Amniotic stem cell (primary cell): ENCODE measurements at regions not wholly inside any gene's neighbourhood (a gene's known extent, or its start where the extent isn't known, plus 50 kb on each side); places are given as distances from the start of the nearest gene placed in this dataset.
"Not testable (repeated sequence)": the region's sequence is repeated elsewhere in the genome, so short reads cannot be mapped to it uniquely, and the experiment has no call there.

ENCODE experiments used
- DNase-seq: peaks from one replicate; lab custom pipeline; 2025; lab: John Stamatoyannopoulos, UW

GRCh38 chr11:134978388-134979088 is 566.5 kb upstream of the B3GAT1 start:
- DNase-seq: no peak

GRCh38 chr11:134976551-134976950 is 564.5 kb upstream of the B3GAT1 start:
- no peak for DNase-seq

- DNase-seq: no peak
Measured at GRCh38 chr11:134975866-134976376, 563.9 kb upstream of the B3GAT1 start.

GRCh38 chr11:134973801-134974200 is 561.8 kb upstream of the B3GAT1 start:
- no peak for DNase-seq

- DNase-seq: no peak
Measured at GRCh38 chr11:134971381-134971780, 559.3 kb upstream of the B3GAT1 start.

- DNase-seq: no peak
Measured at GRCh38 chr11:134967746-134968145, 555.7 kb upstream of the B3GAT1 start.

GRCh38 chr11:134961386-134961785 is 549.3 kb upstream of the B3GAT1 start:
- not testable (repeated sequence) for DNase-seq

- DNase-seq: no peak
Measured at GRCh38 chr11:134958870-134959269, 546.8 kb upstream of the B3GAT1 start.

- DNase-seq: no peak
Measured at GRCh38 chr11:134958336-134958640, 546.2 kb upstream of the B3GAT1 start.

GRCh38 chr11:134957540-134958335 is 545.7 kb upstream of the B3GAT1 start:
- DNase-seq: no peak

- DNase-seq: no peak
Measured at GRCh38 chr11:134956450-134957210, 544.6 kb upstream of the B3GAT1 start.

- DNase-seq: not testable (repeated sequence)
Measured at GRCh38 chr11:134955970-134956369, 543.9 kb upstream of the B3GAT1 start.

GRCh38 chr11:134955281-134955680 is 543.2 kb upstream of the B3GAT1 start:
- no peak for DNase-seq

- DNase-seq: not testable (repeated sequence)
Measured at GRCh38 chr11:134954456-134954855, 542.4 kb upstream of the B3GAT1 start.

GRCh38 chr11:134953417-134953970 is 541.5 kb upstream of the B3GAT1 start:
- not testable (repeated sequence) for DNase-seq

- DNase-seq: peak; percentile 49
Measured at GRCh38 chr11:134951305-134951700, 539.3 kb upstream of the B3GAT1 start.

GRCh38 chr11:134950692-134951304 is 538.8 kb upstream of the B3GAT1 start:
- no peak for DNase-seq

GRCh38 chr11:134949121-134950090 is 537.4 kb upstream of the B3GAT1 start:
- DNase-seq: peak; percentile 53

GRCh38 chr11:134947556-134947955 is 535.5 kb upstream of the B3GAT1 start:
- no peak for DNase-seq

- no peak for DNase-seq
Measured at GRCh38 chr11:134945993-134946392, 534.0 kb upstream of the B3GAT1 start.

- no peak for DNase-seq
Measured at GRCh38 chr11:134944986-134945385, 532.9 kb upstream of the B3GAT1 start.
